Neural cell (in vitro differentiated cells): ENCODE measurements at regions not wholly inside any gene's neighbourhood (a gene's known extent, or its start where the extent isn't known, plus 50 kb on each side); places are given as distances from the start of the nearest gene placed in this dataset.

Source experiments
- POLR2AphosphoS5 ChIP-seq: IDR thresholded peaks from 2 replicates; pipeline ENCODE4 v1.6.1; 2012
- TF ChIP-seq, protein P1 (sequence below): fragments of 450-650 bp; IDR thresholded peaks from 2 replicates; pipeline ENCODE4 v1.5.1; 2014; ENCODE audit warnings: antibody characterized with exemption, mild to moderate bottlenecking, moderate library complexity; ENCODE audit not compliant: poor library complexity, severe bottlenecking

DNA sequence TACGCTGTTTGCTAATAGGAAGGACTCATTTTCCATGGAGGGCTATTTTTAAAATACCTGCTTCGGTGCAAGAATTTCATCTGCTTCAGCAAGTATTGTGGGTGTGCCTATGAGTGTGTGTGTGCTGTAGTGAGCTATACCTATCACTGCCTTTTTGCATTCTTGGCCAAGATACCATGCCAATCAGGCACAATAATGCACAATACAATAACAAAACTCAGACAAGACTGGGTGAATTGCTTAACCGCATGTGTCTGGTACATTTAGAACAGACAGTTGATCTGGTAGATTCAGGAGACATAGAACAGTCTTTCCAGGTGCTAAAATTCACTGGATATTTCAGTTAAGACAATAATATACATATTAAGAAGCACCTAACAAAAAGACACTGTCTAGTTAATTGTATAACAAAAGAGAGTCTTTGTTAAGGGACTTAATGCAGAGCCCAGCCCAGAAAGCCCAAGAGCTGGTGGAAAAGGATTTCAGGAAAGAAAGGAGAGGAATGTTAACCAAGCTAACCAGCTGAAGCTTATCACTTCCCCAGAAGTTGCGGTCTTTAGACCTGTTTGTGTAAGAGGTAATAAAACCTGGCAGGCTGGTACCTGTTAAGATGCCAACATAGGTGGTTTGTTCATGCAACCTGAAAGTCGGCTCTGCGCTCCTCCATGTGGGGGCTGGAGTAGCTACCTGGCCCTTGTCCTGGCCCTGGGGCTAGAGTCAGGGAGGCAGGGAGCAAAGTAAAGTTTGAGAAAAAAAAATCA is 153.3 kb upstream of the RBMS1 start:
- TF ChIP-seq, protein P1, sequence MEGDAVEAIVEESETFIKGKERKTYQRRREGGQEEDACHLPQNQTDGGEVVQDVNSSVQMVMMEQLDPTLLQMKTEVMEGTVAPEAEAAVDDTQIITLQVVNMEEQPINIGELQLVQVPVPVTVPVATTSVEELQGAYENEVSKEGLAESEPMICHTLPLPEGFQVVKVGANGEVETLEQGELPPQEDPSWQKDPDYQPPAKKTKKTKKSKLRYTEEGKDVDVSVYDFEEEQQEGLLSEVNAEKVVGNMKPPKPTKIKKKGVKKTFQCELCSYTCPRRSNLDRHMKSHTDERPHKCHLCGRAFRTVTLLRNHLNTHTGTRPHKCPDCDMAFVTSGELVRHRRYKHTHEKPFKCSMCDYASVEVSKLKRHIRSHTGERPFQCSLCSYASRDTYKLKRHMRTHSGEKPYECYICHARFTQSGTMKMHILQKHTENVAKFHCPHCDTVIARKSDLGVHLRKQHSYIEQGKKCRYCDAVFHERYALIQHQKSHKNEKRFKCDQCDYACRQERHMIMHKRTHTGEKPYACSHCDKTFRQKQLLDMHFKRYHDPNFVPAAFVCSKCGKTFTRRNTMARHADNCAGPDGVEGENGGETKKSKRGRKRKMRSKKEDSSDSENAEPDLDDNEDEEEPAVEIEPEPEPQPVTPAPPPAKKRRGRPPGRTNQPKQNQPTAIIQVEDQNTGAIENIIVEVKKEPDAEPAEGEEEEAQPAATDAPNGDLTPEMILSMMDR = no peak
- TF ChIP-seq POLR2AphosphoS5 = no peak
